NB4 (cell line): ENCODE measurements at regions not wholly inside any gene's neighbourhood (a gene's known extent, or its start where the extent isn't known, plus 50 kb on each side); places are given as distances from the start of the nearest gene placed in this dataset.

Experiments
- MYC ChIP-seq: IDR thresholded peaks from 2 replicates; pipeline ENCODE4 v1.6.1; 2011; ENCODE audit warnings: low read depth, low read length
- POLR2A ChIP-seq: IDR thresholded peaks from 2 replicates; pipeline ENCODE4 v1.6.1; 2011; ENCODE audit warnings: mild to moderate bottlenecking; ENCODE audit not compliant: insufficient read length; ENCODE audit errors: extremely low read depth
- TF ChIP-seq, protein P1 (sequence below): IDR thresholded peaks from 2 replicates; pipeline ENCODE4 v1.6.1; 2011; ENCODE audit warnings: low read depth, low read length
- TF ChIP-seq, protein P2 (sequence below): IDR thresholded peaks from one replicate; pipeline ENCODE4 v1.5.1; 2012; ENCODE audit warnings: low read depth, low read length

DNA sequence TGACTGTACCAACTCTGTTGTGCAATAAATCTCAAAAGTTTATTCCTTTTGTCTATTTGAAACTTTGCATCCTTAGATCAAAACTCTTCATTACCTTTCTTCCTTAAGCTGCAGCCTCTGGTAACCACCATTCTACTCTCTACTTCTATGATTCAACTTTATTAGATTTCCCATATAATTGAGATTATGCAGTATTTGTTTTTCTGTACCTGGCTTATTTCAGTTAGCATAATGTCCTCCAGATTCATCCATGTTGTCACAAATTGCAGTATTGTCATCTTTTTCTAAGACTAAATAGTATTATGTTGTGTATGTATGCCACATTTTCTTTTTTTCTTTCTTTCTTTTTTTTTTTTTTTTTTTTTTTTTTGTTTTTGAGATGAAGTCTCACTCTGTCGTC is 1176.3 kb upstream of the TENM4 start:
- TF ChIP-seq, protein P1, sequence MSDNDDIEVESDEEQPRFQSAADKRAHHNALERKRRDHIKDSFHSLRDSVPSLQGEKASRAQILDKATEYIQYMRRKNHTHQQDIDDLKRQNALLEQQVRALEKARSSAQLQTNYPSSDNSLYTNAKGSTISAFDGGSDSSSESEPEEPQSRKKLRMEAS, result no peak
- TF ChIP-seq POLR2A (no peak), MYC (no peak)
- TF ChIP-seq, protein P2, sequence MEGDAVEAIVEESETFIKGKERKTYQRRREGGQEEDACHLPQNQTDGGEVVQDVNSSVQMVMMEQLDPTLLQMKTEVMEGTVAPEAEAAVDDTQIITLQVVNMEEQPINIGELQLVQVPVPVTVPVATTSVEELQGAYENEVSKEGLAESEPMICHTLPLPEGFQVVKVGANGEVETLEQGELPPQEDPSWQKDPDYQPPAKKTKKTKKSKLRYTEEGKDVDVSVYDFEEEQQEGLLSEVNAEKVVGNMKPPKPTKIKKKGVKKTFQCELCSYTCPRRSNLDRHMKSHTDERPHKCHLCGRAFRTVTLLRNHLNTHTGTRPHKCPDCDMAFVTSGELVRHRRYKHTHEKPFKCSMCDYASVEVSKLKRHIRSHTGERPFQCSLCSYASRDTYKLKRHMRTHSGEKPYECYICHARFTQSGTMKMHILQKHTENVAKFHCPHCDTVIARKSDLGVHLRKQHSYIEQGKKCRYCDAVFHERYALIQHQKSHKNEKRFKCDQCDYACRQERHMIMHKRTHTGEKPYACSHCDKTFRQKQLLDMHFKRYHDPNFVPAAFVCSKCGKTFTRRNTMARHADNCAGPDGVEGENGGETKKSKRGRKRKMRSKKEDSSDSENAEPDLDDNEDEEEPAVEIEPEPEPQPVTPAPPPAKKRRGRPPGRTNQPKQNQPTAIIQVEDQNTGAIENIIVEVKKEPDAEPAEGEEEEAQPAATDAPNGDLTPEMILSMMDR, result no peak
